NCI-H82 treated with DMSO at 0.1 percent for 48 hours (cell line): ENCODE measurements at regions not wholly inside any gene's neighbourhood (a gene's known extent, or its start where the extent isn't known, plus 50 kb on each side); places are given as distances from the start of the nearest gene placed in this dataset.

Source experiments
- DNase-seq: peaks from one replicate; lab custom pipeline; 2025; ENCODE audit not compliant: unreplicated experiment; lab: John Stamatoyannopoulos, UW

DNA sequence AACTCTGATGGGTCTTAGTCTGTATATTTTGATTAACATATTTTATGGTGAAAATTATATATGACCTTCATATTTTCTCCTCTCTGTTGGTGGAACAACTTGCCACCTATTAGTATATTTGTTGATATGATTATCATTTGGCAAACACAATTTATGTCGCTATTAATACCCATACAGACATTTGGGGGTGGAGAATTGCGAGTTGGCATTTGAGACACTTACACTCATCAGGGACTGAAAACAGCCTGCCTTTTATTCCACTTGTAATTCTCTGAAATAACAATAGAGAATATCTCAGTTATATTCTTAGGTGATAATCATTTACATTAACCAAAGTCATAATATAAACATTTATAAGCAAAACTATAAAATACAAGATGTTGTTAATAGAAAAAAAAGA, 100.5 kb upstream of the RGS18 start:
- DNase-seq, result no peak

DNA sequence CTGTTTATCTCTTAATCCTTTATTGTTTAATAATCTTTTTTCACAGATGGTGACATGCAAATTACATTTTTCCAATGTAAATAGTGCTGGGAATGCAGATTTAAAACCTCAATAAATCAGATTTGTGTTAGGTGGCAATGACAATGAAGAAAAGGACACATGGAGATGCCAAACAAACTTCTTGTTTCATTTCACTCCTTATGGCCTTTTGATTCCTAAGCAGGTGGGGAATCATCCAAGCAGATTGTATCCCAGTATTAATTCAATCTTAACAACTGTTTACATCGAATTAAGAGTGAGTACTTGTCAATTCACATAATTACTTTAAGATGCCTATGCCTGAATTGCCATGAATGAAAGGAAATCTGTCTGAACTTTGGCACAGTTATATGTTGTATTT, 98.9 kb upstream of the RGS18 start:
- peak; percentile 78 for DNase-seq

- no peak for DNase-seq
Measured at GRCh38 chr1:192061556-192061955, 96.7 kb upstream of the RGS18 start.

GRCh38 chr1:192065087-192065486, 93.2 kb upstream of the RGS18 start:
- no peak for DNase-seq

DNA sequence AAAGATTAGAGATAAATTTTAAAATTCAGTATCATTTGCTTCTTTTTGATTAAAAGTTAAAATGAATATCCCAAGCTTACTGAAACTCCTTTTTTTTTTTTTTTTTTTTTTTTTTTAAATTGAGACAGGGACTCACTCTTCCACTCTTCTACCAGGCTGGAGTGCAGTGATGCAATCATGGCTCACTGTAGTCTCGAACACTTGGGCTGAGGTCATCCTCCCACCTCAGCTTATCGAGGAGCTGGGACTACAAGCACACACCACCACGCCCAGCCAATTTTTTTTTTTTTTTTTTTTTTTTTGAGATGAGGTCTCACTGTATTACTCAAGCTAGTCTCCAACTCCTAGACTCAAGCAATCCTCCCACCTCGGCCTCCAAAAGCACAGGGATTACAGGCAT, 92.1 kb upstream of the RGS18 start:
- DNase-seq, result no peak

DNA sequence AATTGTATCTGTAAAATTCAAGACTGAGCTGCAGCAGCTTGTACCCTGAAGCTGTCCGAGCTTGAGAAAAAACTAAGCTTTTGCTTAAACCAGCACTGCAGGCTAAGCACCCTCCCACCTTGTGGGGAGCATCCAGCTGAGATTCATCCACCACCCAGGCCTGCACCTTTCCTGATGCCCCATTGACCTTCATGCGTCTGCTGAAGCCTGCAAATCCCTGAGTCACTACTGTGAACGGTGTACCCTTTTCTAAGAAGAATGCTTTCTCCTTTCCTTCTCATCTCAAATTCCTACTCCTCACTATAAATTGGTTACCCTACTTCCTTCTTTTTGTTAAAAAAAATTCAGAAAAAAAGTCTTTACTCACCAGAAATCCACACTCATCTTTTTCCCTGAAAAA, 90.9 kb upstream of the RGS18 start:
- DNase-seq, result no peak

GRCh38 chr1:192070213-192070612, 88.0 kb upstream of the RGS18 start:
- DNase-seq, result no peak

GRCh38 chr1:192080684-192081083, 77.6 kb upstream of the RGS18 start:
- no peak for DNase-seq

- no peak for DNase-seq
Measured at GRCh38 chr1:192081359-192081758, 76.9 kb upstream of the RGS18 start.

- DNase-seq, result no peak
Measured at GRCh38 chr1:192086644-192087043, 71.6 kb upstream of the RGS18 start.

- DNase-seq, result no peak
Measured at GRCh38 chr1:192087334-192087733, 70.9 kb upstream of the RGS18 start.

GRCh38 chr1:192088496-192088895, 69.8 kb upstream of the RGS18 start:
- DNase-seq, result no peak

GRCh38 chr1:192098001-192098400, 60.3 kb upstream of the RGS18 start:
- DNase-seq, result no peak

DNA sequence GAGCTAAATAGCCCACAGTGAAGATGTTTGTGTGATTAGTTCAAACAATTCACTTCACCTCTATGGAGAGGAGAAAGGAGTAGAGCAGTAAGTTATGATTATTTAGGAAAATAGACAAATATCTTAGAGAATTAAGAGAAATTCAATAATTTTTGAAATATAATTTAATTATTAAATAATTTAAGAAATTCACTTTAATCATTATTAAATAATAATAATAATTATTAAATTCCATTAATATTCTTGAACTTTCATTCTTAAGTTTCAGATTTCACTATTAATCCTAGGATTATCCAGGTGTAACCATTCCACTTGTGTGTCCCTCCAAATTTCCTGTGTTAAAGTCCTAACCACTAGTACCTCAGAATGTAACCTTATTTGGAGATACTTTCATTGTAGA, 58.9 kb upstream of the RGS18 start:
- no peak for DNase-seq

GRCh38 chr1:192100686-192101468, 57.4 kb upstream of the RGS18 start:
- DNase-seq, result no peak

DNA sequence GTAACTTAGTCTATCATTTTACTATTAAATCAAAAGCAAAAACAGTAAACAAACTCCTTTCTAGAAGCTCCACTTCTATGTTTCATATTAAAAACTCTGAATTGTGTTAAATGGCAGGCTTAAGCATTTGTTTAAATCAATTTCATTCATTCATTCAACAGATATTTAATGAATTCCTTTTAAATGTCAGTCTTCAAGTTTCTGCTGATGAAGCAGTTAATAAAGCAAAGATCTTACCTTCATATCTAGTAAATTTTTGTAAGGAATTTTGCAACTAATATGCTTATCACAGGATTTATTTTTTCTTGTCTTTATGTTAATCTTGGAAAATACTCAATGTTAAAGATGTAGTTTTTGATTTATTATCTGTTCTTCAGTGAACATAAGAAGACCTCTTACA, 54.1 kb upstream of the RGS18 start:
- no peak for DNase-seq

- no peak for DNase-seq
Measured at GRCh38 chr1:192104852-192105251, 53.4 kb upstream of the RGS18 start.

DNA sequence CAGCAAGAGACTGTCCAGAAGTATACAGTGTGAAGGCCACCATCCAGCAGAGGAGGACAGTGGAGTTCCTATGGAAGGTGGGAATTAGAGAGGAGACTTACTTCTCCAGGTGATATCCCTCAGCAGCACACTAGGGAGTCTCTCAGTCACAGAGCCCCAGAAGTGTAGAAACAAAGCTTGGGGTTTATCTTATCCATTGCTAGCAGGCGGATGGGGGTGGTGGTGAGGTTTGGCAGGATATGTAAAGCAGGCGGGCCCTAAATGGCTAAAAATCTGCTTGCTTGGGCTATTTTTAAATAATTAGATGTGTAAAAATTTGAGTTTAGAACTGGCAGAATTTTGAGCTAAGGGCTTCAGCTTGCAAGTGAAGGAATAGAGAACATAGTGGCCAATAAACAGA, 50.1 kb upstream of the RGS18 start:
- no peak for DNase-seq
